Heart left ventricle (tissue), 16 donors: ENCODE measurements at regions not wholly inside any gene's neighbourhood (a gene's known extent, or its start where the extent isn't known, plus 50 kb on each side); places are given as distances from the start of the nearest gene placed in this dataset.

Source experiments
- ATAC-seq, 4 donors: fragments of 200-7000 bp; cut with Tn5 transposase; one replicate each; pipeline ENCODE4 v1.9.1; 2020 to 2022; ENCODE audit warnings: moderate library complexity in 4 of 4, mild to moderate bottlenecking in 3 of 4, moderate number of reproducible peaks in 1 of 4
- DNase-seq, 5 donors: peaks; one replicate each; pipeline ENCODE4 v3.0.0-alpha.2; 2020
- H3K27ac ChIP-seq, 12 donors: fragments of 200-600 bp; sonication (generic) in 4 of 12; one replicate each; pipeline versions ENCODE4 v1.5.0 to v1.8.0; 2016 to 2022; ENCODE audit warnings: mild to moderate bottlenecking in 2 of 12
- H3K27me3 ChIP-seq, 9 donors: fragments of 200-600 bp; sonication (generic) in 2 of 9; one replicate each; pipeline versions ENCODE4 v1.5.1 to v1.8.0; 2016 to 2022; ENCODE audit warnings: mild to moderate bottlenecking in 3 of 9
- H3K36me3 ChIP-seq, 9 donors: fragments of 200-600 bp; sonication (generic) in 2 of 9; one replicate each; pipeline versions ENCODE4 v1.5.0 to v1.8.0; 2018 to 2022; ENCODE audit warnings: mild to moderate bottlenecking in 2 of 9
- H3K4me1 ChIP-seq, 12 donors: fragments of 200-600 bp; sonication (generic) in 4 of 12; one replicate each; pipeline versions ENCODE4 v1.5.0 to v1.8.0; 2016 to 2022; ENCODE audit warnings: mild to moderate bottlenecking in 3 of 12
- H3K4me3 ChIP-seq, 12 donors: fragments of 200-600 bp; sonication (generic) in 4 of 12; one replicate each; pipeline versions ENCODE4 v1.5.0 to v1.8.0; 2017 to 2022; ENCODE audit warnings: mild to moderate bottlenecking in 9 of 12, moderate library complexity in 4 of 12
- H3K9me3 ChIP-seq, 12 donors: fragments of 200-600 bp; sonication (generic) in 4 of 12; one replicate each; pipeline versions ENCODE4 v1.5.0 to v1.8.0; 2016 to 2022; ENCODE audit warnings: mild to moderate bottlenecking in 1 of 12
- POLR2A ChIP-seq, 2 donors: fragments of 450-650 bp; IDR thresholded peaks; one replicate each; pipeline ENCODE4 v1.6.1; 2017; ENCODE audit warnings: antibody characterized with exemption in 2 of 2, mild to moderate bottlenecking in 2 of 2, moderate library complexity in 2 of 2
- WGBS, 4 donors: extraction: QIAGEN DNeasy Blood & Tissue Kit in 2 of 4; methylation state at CpG; one replicate each; pipeline versions ENCODE4 v1.1.5 to v1.1.7; 2013 to 2018; 5-methylcytosine and 5-hydroxymethylcytosine counted together
- intact Hi-C, 10 donors: fragments of 100-400 bp; cut with DNase I; formaldehyde crosslinking; loops; one replicate each; pipeline versions ENCODE4 v1.11.1 to v1.14.2; 2022
- TF ChIP-seq, protein P1 (sequence below), 12 donors: fragments of 200-600 bp; sonication (generic) in 4 of 12; IDR thresholded peaks; one replicate each; pipeline versions ENCODE4 v1.5.0 to v1.8.0; 2018 to 2022; ENCODE audit warnings: antibody characterized with exemption in 12 of 12, mild to moderate bottlenecking in 5 of 12
- donor health status: ischemic (EF 13 %, LVEDD 7.1; RV severe dilation, severe dysfunction).
- donor health status: healthy with polysubstance abuse.
- donor health status: DM: no; HTN: yes; CAD: no.
- donor health status: DM: no; HTN: no; CAD: no.
- donor health status: ischemic (EF 25% LVEDD 6.9; RV normal size, moderate dysfunction).
- donor health status: ischemic (EF 25% LVEDD 5.7; RV mildly dilated, moderate dysfunction).
- donor health status: healthy.
- donor health status: DM: yes; HTN: yes; CAD: no.
- donor health status: ischemic (EF 35%, LVEDD 5.7; RV mildly dilated, moderate dysfunction).
- donor health status: nonischemic (EF 11% LVEDD 7.7; RV severe dilation, severe dysfunction).
- donor health status: DM: yes; HTN: yes; CAD: no.
- donor health status: PGD.
- donor health status: ischemic (EF 29% LVEDD 5.4; RV normal size, mild dysfunction).
- donor health status: nonischemic (EF 23%, LVEDD 6.1; RV moderate dilation, normal function).

DNA sequence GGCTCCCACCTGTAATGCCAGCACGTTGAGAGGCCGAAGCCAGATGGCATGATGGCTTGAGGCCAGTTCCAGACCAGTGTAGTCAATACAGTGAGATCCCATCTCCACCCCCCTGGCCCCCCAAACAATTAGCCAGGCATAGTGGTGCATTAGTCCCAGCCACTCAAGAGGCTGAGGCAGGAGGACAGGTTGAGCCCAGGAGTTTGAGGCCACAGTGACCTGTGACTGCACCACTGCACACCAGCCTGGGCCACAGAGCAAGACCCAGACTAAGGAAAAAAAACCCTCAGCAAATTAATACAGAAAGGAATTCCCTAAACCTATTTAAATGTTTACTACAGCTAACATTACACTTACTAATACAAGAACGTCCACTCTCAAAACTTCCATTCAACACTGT, 424.6 kb downstream of the SHQ1 start:
- Histone ChIP-seq H3K4me3 (no peak overlapping the region), H3K4me1 (peaks cover 0 to 51% (median 28%) of the 10 kb centered on the region in 12 donors), H3K27ac (no peak overlapping the region), H3K9me3 (peaks cover 0 to 32% (median 9%) of the 10 kb centered on the region in 12 donors), H3K36me3 (no peaks in the 10 kb centered on the region), H3K27me3 (no peaks in the 10 kb centered on the region)
- WGBS, 4 donors = 90 to 95% (median 92%) methylated on average over 3 of the region's 3 CpGs
- TF ChIP-seq POLR2A (IDR thresholded peaks at IDR 0.05) = no peak
- TF ChIP-seq, protein P1, sequence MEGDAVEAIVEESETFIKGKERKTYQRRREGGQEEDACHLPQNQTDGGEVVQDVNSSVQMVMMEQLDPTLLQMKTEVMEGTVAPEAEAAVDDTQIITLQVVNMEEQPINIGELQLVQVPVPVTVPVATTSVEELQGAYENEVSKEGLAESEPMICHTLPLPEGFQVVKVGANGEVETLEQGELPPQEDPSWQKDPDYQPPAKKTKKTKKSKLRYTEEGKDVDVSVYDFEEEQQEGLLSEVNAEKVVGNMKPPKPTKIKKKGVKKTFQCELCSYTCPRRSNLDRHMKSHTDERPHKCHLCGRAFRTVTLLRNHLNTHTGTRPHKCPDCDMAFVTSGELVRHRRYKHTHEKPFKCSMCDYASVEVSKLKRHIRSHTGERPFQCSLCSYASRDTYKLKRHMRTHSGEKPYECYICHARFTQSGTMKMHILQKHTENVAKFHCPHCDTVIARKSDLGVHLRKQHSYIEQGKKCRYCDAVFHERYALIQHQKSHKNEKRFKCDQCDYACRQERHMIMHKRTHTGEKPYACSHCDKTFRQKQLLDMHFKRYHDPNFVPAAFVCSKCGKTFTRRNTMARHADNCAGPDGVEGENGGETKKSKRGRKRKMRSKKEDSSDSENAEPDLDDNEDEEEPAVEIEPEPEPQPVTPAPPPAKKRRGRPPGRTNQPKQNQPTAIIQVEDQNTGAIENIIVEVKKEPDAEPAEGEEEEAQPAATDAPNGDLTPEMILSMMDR (IDR thresholded peaks at IDR 0.05) = no peak
- no peak for DNase-seq
- ATAC-seq = peak in 1 of 4 donors; percentile 14
- intact Hi-C loops = no loop called here

DNA sequence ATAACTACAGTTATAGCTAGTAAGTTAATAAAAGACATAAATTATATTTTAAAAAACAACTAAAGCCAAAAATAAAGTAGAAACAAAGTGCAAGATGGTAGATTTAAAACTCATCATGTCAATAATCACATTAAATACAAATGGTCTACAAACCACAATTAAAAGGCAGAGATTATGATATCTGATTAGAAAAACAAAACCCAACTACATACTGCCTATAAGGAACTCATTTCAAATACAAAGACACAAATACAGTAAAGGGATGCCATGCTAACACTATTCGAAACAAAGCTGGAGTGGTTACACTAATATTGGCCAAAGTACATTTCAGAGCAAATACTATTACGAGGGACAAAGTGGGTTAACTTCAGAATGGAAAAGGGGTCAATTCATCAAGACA, 426.5 kb downstream of the SHQ1 start:
- Histone ChIP-seq H3K9me3 (peaks cover 0 to 32% (median 9%) of the 10 kb centered on the region in 12 donors), H3K27ac (no peak overlapping the region), H3K4me1 (peaks cover 0 to 46% (median 17%) of the 10 kb centered on the region in 12 donors), H3K27me3 (no peaks in the 10 kb centered on the region), H3K4me3 (no peak overlapping the region), H3K36me3 (no peaks in the 10 kb centered on the region)
- TF ChIP-seq POLR2A (IDR thresholded peaks at IDR 0.05) = no peak
- TF ChIP-seq, protein P1 (IDR thresholded peaks at IDR 0.05) = no peak
- intact Hi-C loops = no loop called here
- ATAC-seq (no peak), DNase-seq (no peak)
- WGBS, 4 donors = 97 to 99% (median 99%) methylated on average over 2 of the region's 2 CpGs

DNA sequence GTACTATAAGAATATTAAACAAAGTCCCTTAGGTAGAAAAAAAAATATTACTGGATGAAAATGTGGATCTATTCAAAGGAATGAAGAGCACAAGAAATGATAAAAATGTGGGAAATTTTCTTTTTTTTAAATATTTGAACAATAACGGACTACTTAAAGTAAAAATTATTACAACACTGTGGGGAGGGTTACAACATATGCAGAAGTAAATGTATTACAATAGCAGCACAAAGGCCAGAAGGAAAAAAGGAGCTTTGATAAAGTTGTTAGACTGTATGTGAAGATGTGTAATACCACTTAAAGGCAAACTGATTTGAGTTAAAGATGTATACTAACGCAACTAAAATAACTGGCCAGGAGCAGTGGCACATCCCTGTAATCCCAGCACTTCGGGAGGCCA, 427.1 kb downstream of the SHQ1 start:
- Histone ChIP-seq H3K9me3 (peaks cover 0 to 32% (median 9%) of the 10 kb centered on the region in 12 donors), H3K4me3 (no peak overlapping the region), H3K27ac (no peak overlapping the region), H3K4me1 (peaks cover 0 to 39% (median 12%) of the 10 kb centered on the region in 12 donors), H3K36me3 (no peaks in the 10 kb centered on the region), H3K27me3 (no peaks in the 10 kb centered on the region)
- TF ChIP-seq POLR2A (IDR thresholded peaks at IDR 0.05) = no peak
- TF ChIP-seq, protein P1 (IDR thresholded peaks at IDR 0.05) = no peak
- DNase-seq = no peak
- WGBS, 4 donors = 90 to 97% (median 95%) methylated on average over 3 of the region's 3 CpGs
- no peak for ATAC-seq
- intact Hi-C loops = no loop called here

DNA sequence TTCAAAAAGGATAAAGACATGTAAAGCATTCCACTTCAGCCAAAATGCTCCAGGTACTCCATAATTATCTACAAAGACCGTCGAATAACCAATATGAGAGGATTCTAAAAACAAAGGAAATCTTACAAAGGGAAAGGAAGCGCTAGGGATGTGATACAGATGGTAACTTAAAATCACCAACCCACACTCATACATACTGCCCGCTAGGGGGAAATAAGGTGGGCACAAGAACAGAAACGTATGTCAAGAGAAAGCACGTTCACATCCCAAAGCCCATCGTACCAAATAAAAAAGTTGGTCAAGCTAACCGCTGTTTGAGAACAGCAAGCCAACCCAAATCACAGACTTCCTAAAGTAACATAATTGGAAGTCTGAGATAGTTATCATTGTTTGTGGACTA, 429.4 kb downstream of the SHQ1 start:
- Histone ChIP-seq H3K9me3 (peaks cover 0 to 32% (median 9%) of the 10 kb centered on the region in 12 donors), H3K36me3 (no peaks in the 10 kb centered on the region), H3K27me3 (no peaks in the 10 kb centered on the region), H3K4me3 (no peak overlapping the region), H3K27ac (no peak overlapping the region), H3K4me1 (peaks cover 0 to 25% (median 4%) of the 10 kb centered on the region in 12 donors)
- 70 to 78% (median 71%) methylated on average over 8 of the region's 8 CpGs for WGBS, 4 donors
- intact Hi-C loops = no loop called here
- ATAC-seq = no peak
- TF ChIP-seq, protein P1 (IDR thresholded peaks at IDR 0.05) = no peak
- TF ChIP-seq POLR2A (IDR thresholded peaks at IDR 0.05) = no peak
- no peak for DNase-seq
